HCT116 (cell line): ENCODE measurements at regions not wholly inside any gene's neighbourhood (a gene's known extent, or its start where the extent isn't known, plus 50 kb on each side); places are given as distances from the start of the nearest gene placed in this dataset.

Experiments
- ATAC-seq: fragments of 200-7000 bp; cut with Tn5 transposase; 2 replicates; pipeline ENCODE4 v1.9.1; 2020; ENCODE audit warnings: mild to moderate bottlenecking, moderate library complexity
- BruUV-seq: library from RNA; stranded (reverse); fragments of 400-500 nt; replicated peaks from 2 replicates; lab custom pipeline; 2021; lab: Mats Ljungman, UMichigan
- CTCF ChIA-PET: fragments of 300-600 bp; sonication (Branson Sonifier 250); formaldehyde crosslinking; loops from one replicate; lab custom pipeline; 2021; ENCODE audit warnings: antibody characterized with exemption; lab: Charles Lee
- POLR2A ChIA-PET: fragments of 300-600, 350-600 bp; sonication (Branson Sonifier 250); formaldehyde crosslinking; loops from one replicate; lab custom pipeline; 2021; ENCODE audit warnings: antibody characterized with exemption; lab: Charles Lee
- RAD21 ChIA-PET, 2 experiments: fragments of 300-600 bp; sonication (Branson Sonifier 250); formaldehyde crosslinking; loops; one replicate each; lab custom pipeline; 2023; ENCODE audit warnings: low total read pairs in 2 of 2; ENCODE audit not compliant: uncharacterized antibody in 2 of 2, unreplicated experiment in 2 of 2, low non-redundant PET in 1 of 2; lab: Charles Lee
- DNase-seq: peaks from one replicate; pipeline ENCODE4 v3.0.0-alpha.2; 2010; ENCODE audit warnings: low read depth, low spot score
- H2AFZ ChIP-seq: fragments of 200-600 bp; shearing (Covaris generic), sonication (generic); 2 replicates; pipeline ENCODE4 v1.6.1; 2017; ENCODE audit warnings: low read depth, mixed run types, mixed read lengths, antibody characterized with exemption, low read length; ENCODE audit not compliant: poor library complexity, severe bottlenecking
- H3K27ac ChIP-seq: 2 replicates; pipeline ENCODE4 v1.5.1; 2012; ENCODE audit warnings: low read depth, low read length
- H3K27me3 ChIP-seq: fragments of 200-600 bp; sonication (generic); 2 replicates; pipeline ENCODE4 v1.6.1; 2016; ENCODE audit warnings: mixed run types, low read length, mixed read lengths; ENCODE audit not compliant: insufficient read depth
- H3K36me3 ChIP-seq, 2 experiments: fragments of 200-500 bp in 1 of 2; fragments of 200-600 bp in 1 of 2; sonication (Bioruptor generic) in 1 of 2; sonication (generic) in 1 of 2; 2 replicates each; pipeline versions ENCODE4 v1.5.1 to v1.6.1; 2014 to 2016; ENCODE audit warnings: low read length in 2 of 2, inconsistent platforms in 1 of 2, mixed read lengths in 1 of 2, mixed run types in 1 of 2; ENCODE audit not compliant: insufficient read depth in 2 of 2, control insufficient read depth in 1 of 2
- H3K4me1 ChIP-seq, 2 experiments: fragments of 200-600 bp in 1 of 2; sonication (generic) in 1 of 2; 2 replicates each; pipeline versions ENCODE4 v1.5.1 to v1.6.1; 2012 to 2017; ENCODE audit warnings: low read length in 2 of 2, inconsistent platforms in 1 of 2, mild to moderate bottlenecking in 1 of 2, mixed read lengths in 1 of 2, mixed run types in 1 of 2, moderate library complexity in 1 of 2; ENCODE audit not compliant: insufficient read depth in 2 of 2, control insufficient read depth in 1 of 2
- H3K4me2 ChIP-seq: fragments of 200-600 bp; sonication (generic); 2 replicates; pipeline ENCODE4 v1.6.1; 2017; ENCODE audit warnings: mixed run types, low read length, mixed read lengths
- H3K4me3 ChIP-seq, 2 experiments: fragments of 200-600 bp in 1 of 2; sonication (generic) in 1 of 2; replicated peaks in 1 of 2; 2 replicates each; pipeline ENCODE4 v1.5.1; 2011 to 2016; ENCODE audit warnings: low read length in 2 of 2, control low read depth in 1 of 2, low read depth in 1 of 2, mild to moderate bottlenecking in 1 of 2, mixed read lengths in 1 of 2, mixed run types in 1 of 2
- H3K79me2 ChIP-seq: fragments of 200-600 bp; sonication (generic); 2 replicates; pipeline ENCODE4 v1.6.1; 2017; ENCODE audit warnings: mild to moderate bottlenecking, mixed run types, low read length, moderate library complexity, mixed read lengths; ENCODE audit not compliant: insufficient read depth
- H3K9ac ChIP-seq: fragments of 200-600 bp; sonication (generic); 2 replicates; pipeline ENCODE4 v1.6.1; 2016; ENCODE audit warnings: low read length, mixed read lengths
- H3K9me2 ChIP-seq: fragments of 200-600 bp; sonication (generic), shearing (Covaris generic); 2 replicates; pipeline ENCODE4 v1.6.1; 2017; ENCODE audit warnings: mixed run types, mild to moderate bottlenecking, moderate library complexity; ENCODE audit not compliant: insufficient read depth
- H3K9me3 ChIP-seq, 2 experiments: fragments of 200-500 bp in 1 of 2; fragments of 200-600 bp in 1 of 2; sonication (Bioruptor generic) in 1 of 2; sonication (generic) in 1 of 2; 2 replicates each; pipeline ENCODE4 v1.6.1; 2014 to 2017; ENCODE audit warnings: low read length in 2 of 2, mixed read lengths in 2 of 2, inconsistent platforms in 1 of 2, low read depth in 1 of 2, mild to moderate bottlenecking in 1 of 2, mixed run types in 1 of 2, moderate library complexity in 1 of 2; ENCODE audit not compliant: control insufficient read depth in 1 of 2, insufficient read depth in 1 of 2
- H4K20me1 ChIP-seq: fragments of 200-600 bp; sonication (generic), shearing (Covaris generic); 2 replicates; pipeline ENCODE4 v1.6.1; 2017; ENCODE audit warnings: mixed run types, mild to moderate bottlenecking, moderate library complexity; ENCODE audit not compliant: insufficient read depth
- JUND ChIP-seq: IDR thresholded peaks from 2 replicates; pipeline ENCODE4 v1.6.1; 2012
- SIN3A ChIP-seq: IDR thresholded peaks from 2 replicates; pipeline ENCODE4 v1.6.1; 2012; ENCODE audit warnings: low read depth
- TCF7L2 ChIP-seq: IDR thresholded peaks from 2 replicates; pipeline ENCODE4 v1.7.0; 2011; ENCODE audit warnings: borderline replicate concordance, inconsistent platforms; ENCODE audit not compliant: insufficient read depth, insufficient read length; ENCODE audit errors: extremely low read depth
- ZBTB33 ChIP-seq: IDR thresholded peaks from 2 replicates; pipeline ENCODE4 v1.6.1; 2011; ENCODE audit warnings: mild to moderate bottlenecking, low read length, moderate library complexity; ENCODE audit not compliant: insufficient replicate concordance; ENCODE audit errors: extremely low read depth
- intact Hi-C: fragments of 100-400 bp; cut with micrococcal nuclease; formaldehyde crosslinking; loops from 2 replicates; pipeline ENCODE4 v1.10.0; 2022
- TF ChIP-seq, protein P1 (sequence below): IDR thresholded peaks from 2 replicates; pipeline ENCODE4 v1.6.1; 2012; ENCODE audit warnings: low read depth

DNA sequence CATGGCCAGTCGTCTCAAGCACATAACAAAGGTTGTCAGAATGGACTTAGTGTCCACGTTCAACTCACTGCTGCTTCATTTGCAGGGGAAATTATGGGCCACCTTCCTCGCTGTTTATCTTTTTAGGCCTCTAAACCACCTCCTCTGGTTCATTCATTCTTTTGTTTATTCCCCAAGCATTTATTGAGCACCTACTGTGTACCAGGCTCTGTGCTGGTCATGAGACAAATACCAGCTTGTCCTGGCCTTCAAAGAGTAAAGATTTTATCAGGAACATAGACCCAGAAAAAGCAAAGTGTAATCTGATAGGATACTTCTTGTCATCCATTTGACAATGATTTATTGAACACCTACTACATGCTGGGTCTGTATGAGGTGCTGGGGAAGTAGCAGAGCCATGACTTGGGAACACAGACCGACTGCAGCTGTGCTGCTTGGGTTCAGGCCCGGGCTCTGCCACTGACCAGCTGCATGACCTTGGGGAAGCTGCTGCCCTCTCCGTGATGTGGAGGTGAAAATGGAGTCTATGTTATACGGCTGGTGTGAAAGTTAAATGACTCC lies 63.4 kb upstream of the SLC6A6 start:
- CTCF ChIA-PET: no interaction called here
- H3K4me2 ChIP-seq: no peak overlapping the region
- peaks cover 4% of the 10 kb centered on the region; the same call in 1 of the 2 replicates for H3K27me3 ChIP-seq
- POLR2A ChIA-PET: no interaction called here
- H3K9me2 ChIP-seq: no peaks in the 10 kb centered on the region
- TF ChIP-seq SIN3A: no peak
- no peak for TF ChIP-seq TCF7L2
- no peak for TF ChIP-seq ZBTB33
- TF ChIP-seq, protein P1, sequence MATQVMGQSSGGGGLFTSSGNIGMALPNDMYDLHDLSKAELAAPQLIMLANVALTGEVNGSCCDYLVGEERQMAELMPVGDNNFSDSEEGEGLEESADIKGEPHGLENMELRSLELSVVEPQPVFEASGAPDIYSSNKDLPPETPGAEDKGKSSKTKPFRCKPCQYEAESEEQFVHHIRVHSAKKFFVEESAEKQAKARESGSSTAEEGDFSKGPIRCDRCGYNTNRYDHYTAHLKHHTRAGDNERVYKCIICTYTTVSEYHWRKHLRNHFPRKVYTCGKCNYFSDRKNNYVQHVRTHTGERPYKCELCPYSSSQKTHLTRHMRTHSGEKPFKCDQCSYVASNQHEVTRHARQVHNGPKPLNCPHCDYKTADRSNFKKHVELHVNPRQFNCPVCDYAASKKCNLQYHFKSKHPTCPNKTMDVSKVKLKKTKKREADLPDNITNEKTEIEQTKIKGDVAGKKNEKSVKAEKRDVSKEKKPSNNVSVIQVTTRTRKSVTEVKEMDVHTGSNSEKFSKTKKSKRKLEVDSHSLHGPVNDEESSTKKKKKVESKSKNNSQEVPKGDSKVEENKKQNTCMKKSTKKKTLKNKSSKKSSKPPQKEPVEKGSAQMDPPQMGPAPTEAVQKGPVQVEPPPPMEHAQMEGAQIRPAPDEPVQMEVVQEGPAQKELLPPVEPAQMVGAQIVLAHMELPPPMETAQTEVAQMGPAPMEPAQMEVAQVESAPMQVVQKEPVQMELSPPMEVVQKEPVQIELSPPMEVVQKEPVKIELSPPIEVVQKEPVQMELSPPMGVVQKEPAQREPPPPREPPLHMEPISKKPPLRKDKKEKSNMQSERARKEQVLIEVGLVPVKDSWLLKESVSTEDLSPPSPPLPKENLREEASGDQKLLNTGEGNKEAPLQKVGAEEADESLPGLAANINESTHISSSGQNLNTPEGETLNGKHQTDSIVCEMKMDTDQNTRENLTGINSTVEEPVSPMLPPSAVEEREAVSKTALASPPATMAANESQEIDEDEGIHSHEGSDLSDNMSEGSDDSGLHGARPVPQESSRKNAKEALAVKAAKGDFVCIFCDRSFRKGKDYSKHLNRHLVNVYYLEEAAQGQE: no peak
- TF ChIP-seq JUND: no peak
- no peak overlapping the region for H3K9ac ChIP-seq
- no peaks in the 10 kb centered on the region for H4K20me1 ChIP-seq
- H3K4me1 ChIP-seq: no peaks in the 10 kb centered on the region
- no peak overlapping the region for H2AFZ ChIP-seq
- DNase-seq: no peak
- no TSS peak for BruUV-seq
- RAD21 ChIA-PET: no interaction called here
- intact Hi-C loops: no loop called here
- no peaks in the 10 kb centered on the region for H3K79me2 ChIP-seq
- ATAC-seq: no peak
- H3K9me3 ChIP-seq: no peaks in the 10 kb centered on the region
- no peaks in the 10 kb centered on the region for H3K36me3 ChIP-seq
- no peak overlapping the region for H3K27ac ChIP-seq
- no peak overlapping the region for H3K4me3 ChIP-seq
